Renal cortical epithelial cell (primary cell): ENCODE measurements at regions not wholly inside any gene's neighbourhood (a gene's known extent, or its start where the extent isn't known, plus 50 kb on each side); places are given as distances from the start of the nearest gene placed in this dataset.
"Not testable (repeated sequence)": the region's sequence is repeated elsewhere in the genome, so short reads cannot be mapped to it uniquely, and the experiment has no call there.

Source experiments
- DNase-seq: peaks from one replicate; pipeline ENCODE4 v3.0.0-alpha.2; 2011; ENCODE audit warnings: low read depth

DNA sequence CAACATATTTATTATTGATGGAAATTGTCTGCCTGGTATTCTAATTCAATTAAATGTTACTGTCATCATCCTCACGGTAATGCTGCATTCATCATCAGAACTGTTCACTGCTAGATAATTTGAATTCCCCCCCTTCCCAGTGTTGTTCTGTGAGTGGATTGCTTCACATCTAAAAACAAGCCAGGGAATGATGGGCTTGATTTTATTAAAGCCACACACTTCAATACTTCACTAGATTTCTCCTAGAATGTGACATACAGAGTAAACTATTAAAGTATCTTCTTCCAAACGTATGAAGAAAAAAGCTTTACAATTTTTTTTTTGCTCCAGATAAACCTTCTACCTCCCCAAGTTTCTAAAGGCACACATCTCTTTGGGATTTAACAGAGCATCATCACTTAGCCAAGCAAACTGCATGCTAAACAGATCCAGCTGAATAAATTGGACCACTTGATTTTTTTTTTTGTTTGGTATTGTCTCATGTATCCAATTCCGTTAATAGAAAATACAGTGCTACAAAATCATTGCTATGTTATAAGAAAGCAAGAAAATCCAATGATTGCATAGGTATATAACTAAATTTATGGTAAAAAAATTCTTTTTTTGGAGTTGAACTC, 692.4 kb downstream of the MTRR start:
- DNase-seq: no peak

DNA sequence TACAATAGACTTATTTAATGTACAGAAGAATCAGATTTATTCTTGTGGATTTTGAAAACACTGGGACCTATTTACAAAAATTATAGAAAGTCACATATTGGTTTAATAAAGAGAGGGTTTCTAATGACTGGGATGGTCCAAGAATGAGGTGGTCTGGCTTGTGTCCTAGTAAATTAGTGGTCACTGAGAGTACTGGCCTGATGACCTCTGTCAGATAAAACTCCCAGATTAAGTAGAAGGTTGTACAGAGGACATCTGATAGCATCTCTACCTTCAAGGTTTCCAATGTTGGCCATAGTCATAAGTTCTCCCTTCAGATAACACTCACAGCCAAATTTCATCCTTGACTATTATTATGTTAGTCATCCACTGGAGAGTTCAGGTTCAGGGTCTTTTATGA, 692.9 kb downstream of the MTRR start:
- no peak for DNase-seq

DNA sequence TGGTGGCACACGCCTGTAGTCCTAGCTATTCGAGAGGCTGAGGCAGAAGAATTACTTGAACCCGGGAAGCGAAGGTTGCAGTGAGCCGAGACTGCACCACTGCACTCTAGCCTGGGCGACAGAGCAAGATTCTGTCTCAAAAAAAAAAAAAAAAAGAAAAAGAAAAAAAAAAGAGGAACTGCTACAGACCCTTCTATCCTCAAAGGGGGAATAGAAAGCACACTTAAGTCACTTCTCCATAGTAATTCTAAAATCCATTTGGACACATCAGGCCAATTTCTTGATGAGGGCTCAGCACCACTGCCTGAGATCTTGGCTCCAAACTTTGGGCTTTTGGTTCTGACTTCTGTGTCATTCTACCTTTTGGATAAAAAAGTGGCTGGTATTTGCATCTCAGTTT, 694.6 kb downstream of the MTRR start:
- not testable (repeated sequence) for DNase-seq

DNA sequence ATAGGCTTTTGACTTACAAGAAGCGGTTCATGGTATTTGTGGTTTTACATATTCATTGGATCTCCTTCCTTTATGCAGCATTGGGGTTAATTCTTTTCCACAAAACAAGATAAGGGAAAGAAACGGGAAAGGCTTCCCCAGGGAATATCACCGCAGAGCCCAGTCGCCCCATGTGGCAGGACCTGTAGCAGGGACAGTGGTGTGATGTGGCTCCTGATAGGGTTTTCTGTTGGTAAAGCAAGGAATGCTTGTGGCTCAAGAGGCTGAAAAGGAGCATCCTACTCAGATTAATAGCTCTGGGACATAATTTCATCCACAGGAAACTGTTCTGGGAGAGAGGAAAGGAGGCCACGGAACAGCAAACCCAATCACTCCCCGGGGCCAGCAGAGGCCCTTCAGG, 699.9 kb downstream of the MTRR start:
- no peak for DNase-seq

DNA sequence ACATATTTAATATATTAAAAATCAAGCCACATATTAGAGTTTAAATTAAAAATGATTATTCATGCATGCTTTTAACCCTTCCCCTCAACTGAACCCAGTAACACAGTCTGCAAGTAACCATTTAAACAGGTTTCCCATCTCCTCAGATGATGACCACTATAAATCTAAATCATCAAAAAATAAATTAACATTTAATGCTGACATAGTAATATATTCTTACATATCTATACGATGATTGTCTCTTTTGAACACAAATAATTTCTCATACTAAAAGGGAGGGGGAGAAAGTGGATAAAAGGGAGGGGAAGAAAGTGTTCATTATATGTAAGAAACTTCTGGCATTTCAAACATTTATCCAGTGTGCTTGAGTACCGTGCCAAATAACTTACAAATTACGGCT, 701.6 kb downstream of the MTRR start:
- no peak for DNase-seq

DNA sequence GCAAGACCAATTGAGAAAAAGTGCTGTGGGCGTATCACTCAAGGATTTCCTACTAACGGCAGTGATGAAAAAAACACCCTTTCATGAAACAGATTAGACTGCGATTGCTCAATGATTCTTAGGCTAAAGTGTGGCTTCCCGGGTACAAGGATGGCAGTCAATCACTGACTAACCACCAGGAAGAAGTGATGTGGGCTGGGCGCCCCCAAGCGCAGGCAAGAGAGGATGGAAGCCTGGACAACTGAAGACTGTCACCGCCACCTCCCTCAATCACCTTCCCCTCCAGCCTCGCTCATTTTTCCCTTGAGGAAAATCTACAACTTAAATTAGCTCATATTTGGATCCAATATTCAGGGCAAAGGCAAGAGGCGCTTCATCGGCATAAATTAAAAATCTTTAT, 707.2 kb downstream of the MTRR start:
- DNase-seq: no peak

DNA sequence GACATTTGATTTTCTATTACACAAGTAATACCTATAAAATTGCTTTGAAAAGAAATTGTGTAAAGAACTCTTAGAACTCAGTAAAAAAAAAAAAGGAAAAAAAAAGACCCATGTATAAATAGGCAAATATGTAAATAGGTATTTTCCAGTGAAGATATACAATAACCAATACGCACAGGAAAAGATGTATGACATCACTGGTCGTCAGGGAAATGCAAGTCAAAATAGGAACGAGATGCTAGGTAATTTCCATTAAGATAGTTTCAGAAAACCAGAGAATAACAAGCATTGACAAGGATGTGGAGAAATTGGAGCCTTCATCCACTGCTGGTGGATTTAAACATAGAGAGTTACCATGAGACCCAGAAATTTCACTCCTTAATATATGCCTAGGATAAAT, 708.8 kb downstream of the MTRR start:
- DNase-seq: no peak

DNA sequence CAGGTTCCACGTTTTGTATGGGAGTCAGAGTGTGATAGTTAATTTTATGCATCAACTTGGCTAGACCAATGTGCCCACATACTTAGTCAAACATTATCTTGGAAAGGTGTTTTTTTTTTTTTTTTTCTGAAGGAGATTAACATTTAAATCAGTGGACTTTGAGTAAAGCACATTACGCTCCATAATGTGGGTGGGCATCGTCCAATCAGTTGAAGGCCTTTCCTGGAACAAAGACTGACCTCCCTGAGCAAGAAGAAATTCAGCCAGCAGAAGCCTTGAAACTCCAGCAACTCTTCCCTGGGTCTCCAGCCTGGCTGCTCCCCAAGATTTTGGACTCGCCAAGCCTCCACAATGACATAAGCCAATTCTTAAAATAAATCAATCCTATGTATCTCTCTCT, 711.4 kb downstream of the MTRR start:
- DNase-seq: no peak

DNA sequence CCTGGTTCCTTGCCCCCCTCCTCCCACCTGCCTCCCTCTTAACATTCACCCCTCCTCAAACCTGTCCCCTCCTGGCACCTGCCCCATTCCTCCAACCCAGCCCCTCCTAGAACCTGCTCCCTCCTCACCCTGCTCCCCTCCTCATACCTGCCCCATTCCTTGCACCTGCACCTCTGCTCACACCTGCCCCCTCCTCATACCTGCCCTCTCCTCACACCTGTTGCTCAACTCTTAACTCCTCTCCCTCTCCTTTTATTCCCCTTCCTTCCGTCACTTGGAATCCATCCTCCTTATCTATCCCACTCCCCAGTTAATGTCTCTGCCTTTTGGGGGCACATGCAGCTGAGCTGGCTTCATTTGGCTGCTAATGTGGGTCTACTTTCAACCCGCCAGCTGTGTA, 712.1 kb downstream of the MTRR start:
- no peak for DNase-seq

DNA sequence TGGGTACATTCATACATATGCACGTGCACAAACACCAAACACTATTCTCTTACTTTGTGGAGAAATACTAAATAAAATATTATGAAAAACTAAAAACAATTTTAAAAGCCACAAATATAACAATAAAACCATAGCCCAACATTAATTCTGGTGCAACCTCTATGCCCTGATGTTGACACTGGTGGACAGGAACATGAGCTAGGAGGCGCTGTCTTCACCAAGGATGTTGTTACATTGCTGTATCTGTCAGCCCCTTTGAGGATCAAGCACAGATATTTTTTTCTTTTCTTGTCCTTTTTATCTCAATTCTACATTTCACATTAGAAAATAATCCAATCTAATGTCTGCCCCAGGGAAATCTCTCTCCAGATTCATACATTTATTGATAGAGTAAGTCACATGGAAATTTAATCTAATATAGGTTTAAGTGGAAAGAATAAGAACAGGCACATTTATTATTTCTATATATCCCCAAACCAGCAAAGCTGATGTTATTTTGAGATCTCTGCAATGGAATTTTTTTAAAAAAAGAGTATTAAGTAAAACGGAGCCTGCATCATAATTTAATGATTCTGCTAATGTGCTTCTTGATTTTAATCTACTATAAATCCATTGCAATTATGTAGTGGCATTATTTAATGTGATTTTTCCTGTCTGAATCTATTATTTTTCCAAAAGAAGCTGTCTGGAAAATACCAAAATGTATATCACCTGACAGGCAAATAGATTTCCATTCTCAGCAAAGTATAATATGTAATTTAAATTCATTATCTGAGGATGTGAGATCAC, 716.5 kb downstream of the MTRR start:
- DNase-seq: peak; percentile 3

DNA sequence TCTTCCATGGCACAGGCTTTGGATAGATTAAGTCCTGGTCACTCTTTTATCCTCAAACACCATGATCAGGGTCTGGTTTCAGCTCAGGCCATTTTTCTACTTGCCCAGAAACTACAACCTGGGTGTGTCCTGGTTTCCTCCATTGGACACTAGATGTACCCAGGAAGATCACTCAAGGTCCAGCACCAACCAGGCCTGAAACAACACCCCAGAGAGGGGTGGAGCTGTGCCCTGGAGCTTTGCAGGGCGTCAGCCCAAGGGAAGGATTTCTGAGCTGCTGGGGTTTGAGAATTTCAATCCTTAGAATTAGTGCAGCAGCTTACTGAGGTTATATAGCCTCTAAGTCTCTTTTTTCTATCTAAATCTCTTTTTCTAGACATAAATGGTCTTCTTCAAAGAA, 722.0 kb downstream of the MTRR start:
- no peak for DNase-seq

DNA sequence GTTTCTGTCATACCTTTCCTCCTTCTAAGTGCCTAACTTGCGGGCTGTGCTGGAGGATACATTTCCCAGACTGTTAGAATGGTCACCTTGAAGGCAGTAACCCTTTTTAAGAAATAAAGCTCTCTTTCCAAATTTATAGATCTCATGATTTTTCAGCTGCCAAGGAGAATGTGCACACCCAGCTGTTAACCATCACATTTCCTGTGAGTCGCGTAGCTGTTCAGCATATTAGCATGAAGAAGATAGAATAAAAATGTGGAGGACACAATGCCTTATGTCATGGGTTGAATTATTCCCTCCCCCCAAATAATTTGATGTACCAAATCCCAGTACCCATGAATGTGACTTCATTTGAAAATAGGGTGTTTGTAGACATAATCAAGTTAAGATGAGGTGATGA, 729.4 kb downstream of the MTRR start:
- DNase-seq: no peak

DNA sequence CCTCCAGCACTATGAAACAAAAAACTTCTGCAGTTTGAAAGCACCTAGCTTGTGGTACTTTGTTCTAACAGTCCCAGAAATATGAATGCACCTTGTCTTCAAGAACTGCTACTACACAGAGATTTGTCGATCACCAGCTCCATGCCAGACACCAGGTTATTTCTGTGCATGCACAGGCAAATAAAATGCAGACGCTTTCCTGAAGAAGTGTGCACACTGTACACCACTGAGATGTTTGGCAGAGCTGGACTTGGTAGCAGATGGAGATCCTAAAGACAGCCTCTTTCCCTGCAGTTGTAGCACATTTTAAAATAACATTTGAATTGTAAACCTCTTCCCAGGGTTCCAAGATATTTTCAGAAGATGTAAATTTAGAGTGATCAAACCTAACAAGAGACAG, 730.0 kb downstream of the MTRR start:
- no peak for DNase-seq

DNA sequence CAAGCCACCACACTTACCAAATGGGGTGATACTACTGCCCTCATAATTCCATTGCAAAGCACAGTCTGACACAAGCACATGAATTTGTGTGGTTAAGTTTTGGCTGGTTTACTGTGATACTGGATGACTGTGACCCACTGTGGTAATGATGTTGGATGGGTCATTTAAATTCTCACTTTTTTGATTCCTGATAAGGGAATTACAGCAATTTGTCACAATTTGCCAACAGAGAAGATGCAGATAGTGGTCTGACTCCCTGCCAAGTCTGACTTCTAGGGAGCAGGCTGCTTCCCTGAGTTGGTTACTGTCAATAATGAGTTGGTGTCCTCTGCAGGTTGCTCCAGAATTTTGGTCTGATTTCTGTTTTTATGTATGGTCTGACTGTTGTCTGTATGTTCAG, 731.9 kb downstream of the MTRR start:
- DNase-seq: no peak

DNA sequence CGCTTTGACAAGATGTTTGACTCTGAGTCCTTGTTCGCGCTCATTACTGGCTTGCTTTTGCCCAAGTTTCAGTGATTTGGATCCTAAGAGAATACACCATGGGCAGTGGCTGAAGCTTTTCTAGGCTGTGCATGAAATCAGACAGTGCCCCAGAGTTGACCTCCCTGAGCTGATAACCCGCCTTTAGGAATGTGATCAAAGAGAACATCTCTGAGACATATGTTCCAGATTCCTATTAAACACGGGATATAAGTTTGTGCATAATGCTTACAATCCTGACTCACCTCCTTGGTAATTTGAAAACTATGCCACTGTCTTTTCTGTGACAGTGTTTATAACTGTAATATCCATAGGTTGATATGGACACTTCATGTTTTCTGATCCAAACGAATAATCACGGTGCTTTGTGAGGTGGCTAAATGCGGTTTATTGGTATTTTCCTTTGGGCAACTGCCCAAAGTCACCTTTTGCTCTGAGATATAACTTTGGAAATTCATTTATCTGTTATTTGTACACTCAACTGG, 732.9 kb downstream of the MTRR start:
- no peak for DNase-seq

DNA sequence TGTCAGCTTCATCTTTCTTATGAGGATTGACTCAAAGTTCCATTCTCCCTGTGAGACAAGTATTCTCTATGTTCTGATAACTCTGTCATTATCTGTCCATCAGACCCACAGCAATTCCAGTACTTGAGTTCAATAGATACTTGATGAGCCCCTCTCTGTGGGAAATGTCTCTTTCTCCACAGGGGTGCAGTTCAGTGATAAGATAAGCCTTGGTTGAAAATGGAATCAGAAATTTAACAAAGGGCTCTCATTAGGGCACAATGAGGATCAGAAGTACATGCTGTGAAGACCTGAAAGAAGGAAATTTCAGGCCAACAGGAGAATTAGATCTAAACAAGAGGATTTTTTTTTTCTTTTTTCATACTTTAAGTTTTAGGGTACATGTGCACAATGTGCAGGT, 737.3 kb downstream of the MTRR start:
- DNase-seq: no peak

DNA sequence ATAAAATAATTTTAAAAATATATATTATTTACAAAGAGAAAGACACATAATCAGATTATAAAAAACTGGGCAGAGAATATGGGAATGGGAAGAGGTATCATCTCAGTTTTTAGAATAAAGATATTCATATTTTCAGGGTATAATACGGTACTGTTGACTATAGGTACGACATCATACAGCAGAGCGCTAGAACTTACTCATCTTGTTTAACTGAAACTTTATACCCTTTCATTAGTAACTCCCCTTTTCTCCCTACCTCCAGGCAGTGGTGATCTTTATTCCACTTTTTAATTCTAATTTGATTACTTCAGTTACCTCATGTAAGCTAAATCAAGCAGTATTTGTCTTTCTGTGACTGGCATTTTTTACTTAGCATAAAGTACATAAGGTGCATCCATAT, 742.1 kb downstream of the MTRR start:
- DNase-seq: no peak

DNA sequence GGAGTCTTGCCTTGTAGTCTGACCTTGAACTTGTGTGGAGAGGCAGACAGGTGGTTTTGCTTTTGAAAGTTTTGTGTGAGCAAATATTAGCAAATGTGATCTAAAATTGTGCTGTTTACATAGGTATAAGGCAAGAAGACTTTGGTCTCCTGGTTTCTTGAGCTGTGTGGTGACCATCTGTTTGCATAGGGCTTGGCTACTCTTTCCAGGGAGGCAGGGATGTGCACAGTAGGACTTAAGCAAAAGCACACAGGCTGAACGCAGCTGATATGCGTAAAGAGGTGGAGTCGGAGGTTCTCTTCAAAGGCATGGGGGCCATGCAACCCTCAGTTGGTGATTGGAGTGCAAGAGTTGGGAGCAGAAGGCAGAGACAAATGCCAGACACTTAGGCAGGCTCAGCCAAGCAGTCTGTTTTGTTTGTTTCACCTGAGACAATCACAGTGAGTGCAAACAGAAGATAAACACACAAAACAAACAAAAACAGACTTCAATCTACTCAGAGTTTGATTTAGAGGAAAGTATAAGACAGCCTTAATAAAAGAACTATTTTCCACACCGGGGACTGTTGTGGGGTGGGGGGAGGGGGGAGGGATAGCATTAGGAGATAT, 744.2 kb downstream of the MTRR start:
- no peak for DNase-seq

DNA sequence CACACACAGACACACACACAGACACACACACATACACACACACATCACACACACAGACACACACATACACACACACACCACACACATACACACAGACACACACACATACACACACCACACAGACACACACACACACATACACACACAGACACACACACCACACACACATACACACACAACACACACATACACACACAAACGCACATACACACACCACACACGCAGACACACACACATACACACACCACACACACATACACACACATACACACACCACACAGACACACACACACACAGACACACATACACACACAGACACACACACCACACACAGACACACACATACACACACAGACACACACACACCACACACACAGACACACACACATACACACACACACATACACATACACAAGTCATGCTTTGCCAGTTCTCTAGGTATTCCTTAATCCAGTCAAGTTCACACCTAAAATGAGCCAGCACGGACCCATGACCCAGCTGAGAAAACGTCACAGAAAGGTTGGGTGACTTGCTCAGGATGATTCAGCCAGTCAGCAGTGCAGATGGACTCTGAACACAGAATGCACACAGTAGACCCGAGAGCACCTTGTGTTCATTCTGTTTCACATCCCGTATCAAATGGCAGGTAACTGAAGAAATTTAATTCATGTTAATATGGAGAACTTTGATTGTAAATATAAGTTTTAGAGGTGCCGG, 746.4 kb downstream of the MTRR start:
- DNase-seq: peak; percentile 51

DNA sequence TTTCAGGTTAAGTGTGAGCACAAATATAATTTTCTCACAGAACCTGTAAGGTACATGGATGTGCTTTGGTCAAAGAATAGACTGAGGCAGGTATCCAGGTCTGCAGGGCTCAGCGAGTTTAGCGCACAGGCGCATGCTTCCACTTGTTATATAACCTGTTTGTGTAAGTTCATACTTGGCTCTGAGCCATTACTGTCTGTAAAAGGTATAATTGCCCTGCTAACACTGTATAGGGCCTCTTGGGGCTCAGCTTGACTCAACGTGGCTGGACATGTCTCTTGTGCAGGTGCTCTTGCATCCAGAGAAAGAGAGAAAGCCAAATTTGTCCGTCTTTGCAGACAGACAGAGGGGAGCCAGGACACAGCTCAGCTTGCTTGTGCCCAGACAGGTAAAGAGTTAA, 759.6 kb downstream of the MTRR start:
- DNase-seq: no peak

DNA sequence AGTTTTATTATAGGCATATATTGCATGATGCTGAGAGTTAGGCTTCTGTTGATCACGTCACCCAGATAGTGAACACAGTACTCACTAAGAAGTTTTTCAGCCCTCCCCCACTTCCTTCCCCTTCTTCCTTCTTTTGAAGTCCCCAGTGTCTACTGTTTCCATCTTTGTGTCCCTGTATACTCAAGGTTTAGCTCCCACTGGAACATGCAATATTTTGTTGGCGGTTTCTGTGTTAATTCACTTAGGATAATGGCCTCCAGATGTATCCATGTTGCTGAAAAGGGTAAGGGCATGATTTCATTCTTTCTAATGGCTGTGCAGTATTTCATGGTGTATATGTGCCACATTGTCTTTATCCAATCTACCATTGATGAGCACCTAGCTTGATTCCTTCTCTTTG, 764.3 kb downstream of the MTRR start:
- DNase-seq: no peak

DNA sequence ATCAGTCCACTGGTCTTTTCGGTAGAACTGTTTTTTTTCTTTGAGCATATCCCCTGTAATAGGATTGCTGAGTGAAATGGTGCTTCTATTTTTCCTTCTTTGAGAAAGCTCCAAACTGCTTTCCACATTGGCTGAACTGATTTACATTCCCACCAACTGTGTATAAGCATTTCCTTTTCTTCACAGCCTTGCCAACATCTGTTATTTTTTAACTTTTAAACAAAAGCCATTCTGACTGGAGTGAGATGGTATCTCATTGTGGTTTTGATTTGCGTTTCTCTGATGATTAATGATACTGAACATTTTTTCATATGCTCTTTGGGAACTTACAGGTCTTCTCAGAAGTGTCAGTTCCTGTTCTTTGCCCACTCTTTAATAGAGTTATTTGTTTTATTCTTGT, 764.7 kb downstream of the MTRR start:
- peak; percentile 92 for DNase-seq

DNA sequence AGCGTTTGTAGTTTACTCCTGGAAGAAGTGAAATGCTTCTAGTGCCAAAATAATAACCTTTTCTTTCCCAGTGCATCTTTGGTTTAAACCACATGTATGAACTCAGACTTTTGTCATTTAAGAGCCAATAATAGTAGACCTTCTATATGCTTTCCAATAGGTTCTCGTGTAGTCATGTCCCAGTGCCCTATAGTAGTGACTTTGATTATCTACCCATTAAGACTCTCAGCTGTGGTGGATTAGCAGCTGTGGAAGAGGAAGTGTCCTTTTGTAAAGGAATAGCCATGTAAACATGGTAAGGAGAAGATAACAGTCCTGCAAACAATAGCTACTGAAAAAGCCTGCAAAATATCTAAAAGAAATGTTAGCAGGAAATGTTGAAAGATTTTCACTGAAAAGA, 765.3 kb downstream of the MTRR start:
- DNase-seq: peak; percentile 2
